ENCODE measurements at regions not wholly inside any gene's neighbourhood (a gene's known extent, or its start where the extent isn't known, plus 50 kb on each side); places are given as distances from the start of the nearest gene placed in this dataset.

DNA sequence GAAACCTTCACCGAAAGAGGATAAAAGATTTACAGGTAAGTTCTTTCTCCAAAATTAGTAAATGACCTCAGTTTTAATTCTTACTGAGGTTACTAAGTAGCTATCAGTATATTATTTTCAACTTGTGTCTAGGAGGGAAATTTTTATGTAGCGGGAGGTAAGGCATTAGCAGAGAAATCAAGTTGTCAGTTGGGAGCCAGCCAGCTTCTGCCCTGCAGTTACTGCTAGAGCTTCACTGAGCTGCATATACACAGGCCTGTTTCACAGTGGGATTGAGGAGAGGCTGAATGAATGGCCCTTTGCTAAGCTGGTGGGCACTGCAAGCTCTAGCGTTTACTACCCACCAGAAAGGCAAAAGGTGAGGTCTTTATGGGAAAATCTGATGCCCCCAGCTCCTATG lies 105.7 kb downstream of the ACAA2 start:
- Histone ChIP-seq H3K79me2 (ENCODE audit: insufficient read depth, low read length) (no peaks in the 10 kb centered on the region), H3K36me3 (replicated peaks in 1 of 2; ENCODE audit: control insufficient read depth in 1 of 2, insufficient read depth in 2 of 2, low read length in 2 of 2) (no peaks in the 10 kb centered on the region), H3K4me3 (replicated peaks in 1 of 3; ENCODE audit: low read depth in 2 of 3, low read length in 3 of 3) (no peak overlapping the region), H4K20me1 (ENCODE audit: insufficient read depth, low read length) (no peaks in the 10 kb centered on the region), H3K9ac (ENCODE audit: insufficient read depth, low read length, poor library complexity, severe bottlenecking) (no peak overlapping the region), H3K27ac (ENCODE audit: low read depth in 1 of 2, low read length in 2 of 2) (no peak overlapping the region), H3K4me2 (replicated peaks; ENCODE audit: extremely low read depth, low read length, poor library complexity, severe bottlenecking) (no peak overlapping the region), H2AFZ (ENCODE audit: insufficient read depth, low read depth, low read length, poor library complexity, severe bottlenecking) (no peak overlapping the region), H3K27me3 (ENCODE audit: control insufficient read depth in 2 of 2, insufficient read depth in 2 of 2, low read length in 2 of 2) (no peaks in the 10 kb centered on the region), H3K4me1 (ENCODE audit: control insufficient read depth in 1 of 2, insufficient read depth in 2 of 2, low read length in 2 of 2) (no peaks in the 10 kb centered on the region), H3K9me3 (replicated peaks in 1 of 2; ENCODE audit: control insufficient read depth in 1 of 2, insufficient read depth in 1 of 2, low read length in 2 of 2) (no peaks in the 10 kb centered on the region)
- Mint-ChIP-seq H3K9me3 (peaks cover 0 to 12% (median 1%) of the 10 kb centered on the region in 7 donors), H3K27ac (no peak overlapping the region), H3K4me3 (no peak overlapping the region), H3K36me3 (no peaks in the 10 kb centered on the region), H3K27me3 (ENCODE audit: low read depth in 3 of 3) (peaks cover 1 to 6% (median 5%) of the 10 kb centered on the region in 3 donors), H3K4me1 (no peaks in the 10 kb centered on the region)
- WGBS (ENCODE audit: insufficient coverage), result 100% methylated on average over 2 of the region's 3 CpGs
- no peak for DNase-seq
- no peak for TF ChIP-seq CTCF (IDR thresholded peaks at IDR 0.05)
- intact Hi-C loops (cut with micrococcal nuclease), result no loop called here

DNA sequence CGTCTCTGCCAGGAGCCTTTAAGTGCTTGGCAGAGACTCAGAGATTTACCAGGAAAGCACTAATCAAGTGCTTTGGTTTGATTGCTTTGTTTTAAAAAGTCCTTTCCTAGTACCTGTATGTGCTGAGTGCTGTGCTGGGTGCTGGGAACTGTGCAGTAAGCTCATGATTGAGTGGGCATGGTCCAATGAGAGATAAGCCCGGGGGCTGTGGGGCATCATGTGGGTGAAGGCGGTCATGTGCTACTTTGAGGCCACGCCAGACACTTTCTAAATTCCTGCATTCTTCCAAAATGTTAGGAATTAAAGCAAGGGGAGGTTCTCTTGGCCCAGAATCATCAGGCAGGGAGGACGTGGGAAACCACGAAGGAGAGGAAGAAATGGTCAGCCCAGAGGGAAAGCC lies 109.0 kb downstream of the ACAA2 start:
- H3K9me3 Mint-ChIP-seq, result peaks cover 0 to 14% (median 0%) of the 10 kb centered on the region in 7 donors
- H3K27me3 Mint-ChIP-seq (ENCODE audit: low read depth in 3 of 3), result peaks cover 0 to 5% (median 4%) of the 10 kb centered on the region in 3 donors
- no peak overlapping the region for H3K4me2 ChIP-seq (replicated peaks; ENCODE audit: extremely low read depth, low read length, poor library complexity, severe bottlenecking)
- H3K4me1 ChIP-seq (ENCODE audit: control insufficient read depth in 1 of 2, insufficient read depth in 2 of 2, low read length in 2 of 2), result no peaks in the 10 kb centered on the region
- H3K79me2 ChIP-seq (ENCODE audit: insufficient read depth, low read length), result no peaks in the 10 kb centered on the region
- no peak for TF ChIP-seq CTCF (IDR thresholded peaks at IDR 0.05)
- H3K4me3 Mint-ChIP-seq, result no peak overlapping the region
- H3K36me3 ChIP-seq (replicated peaks in 1 of 2; ENCODE audit: control insufficient read depth in 1 of 2, insufficient read depth in 2 of 2, low read length in 2 of 2), result no peaks in the 10 kb centered on the region
- intact Hi-C loops (cut with micrococcal nuclease), result no loop called here
- H2AFZ ChIP-seq (ENCODE audit: insufficient read depth, low read depth, low read length, poor library complexity, severe bottlenecking), result no peak overlapping the region
- no peak overlapping the region for H3K9ac ChIP-seq (ENCODE audit: insufficient read depth, low read length, poor library complexity, severe bottlenecking)
- no peak overlapping the region for H3K4me3 ChIP-seq (replicated peaks in 1 of 3; ENCODE audit: low read depth in 2 of 3, low read length in 3 of 3)
- no peak for DNase-seq
- H3K9me3 ChIP-seq (replicated peaks in 1 of 2; ENCODE audit: control insufficient read depth in 1 of 2, insufficient read depth in 1 of 2, low read length in 2 of 2), result no peaks in the 10 kb centered on the region
- H3K36me3 Mint-ChIP-seq, result no peaks in the 10 kb centered on the region
- H3K4me1 Mint-ChIP-seq, result no peaks in the 10 kb centered on the region
- H3K27me3 ChIP-seq (ENCODE audit: control insufficient read depth in 2 of 2, insufficient read depth in 2 of 2, low read length in 2 of 2), result no peaks in the 10 kb centered on the region
- WGBS (ENCODE audit: insufficient coverage), result 10% methylated on average over 2 of the region's 6 CpGs
- H4K20me1 ChIP-seq (ENCODE audit: insufficient read depth, low read length), result no peaks in the 10 kb centered on the region
- no peak overlapping the region for H3K27ac ChIP-seq (ENCODE audit: low read depth in 1 of 2, low read length in 2 of 2)
- no peak overlapping the region for H3K27ac Mint-ChIP-seq

Data from CD14-positive monocyte (primary cell).